GM23248 (cell line): ENCODE measurements at regions not wholly inside any gene's neighbourhood (a gene's known extent, or its start where the extent isn't known, plus 50 kb on each side); places are given as distances from the start of the nearest gene placed in this dataset.

Experiments used
- DNase-seq: peaks from one replicate; pipeline ENCODE4 v3.0.0-alpha.2; 2015
- H2AFZ ChIP-seq: fragments of 200-600 bp; sonication (generic); 2 replicates; pipeline ENCODE4 v1.6.1; 2016; ENCODE audit warnings: antibody characterized with exemption
- H3F3A ChIP-seq: fragments of 200-600 bp; sonication (generic); 2 replicates; pipeline ENCODE4 v1.6.1; 2016; ENCODE audit warnings: mild to moderate bottlenecking, antibody characterized with exemption, mixed run types; ENCODE audit not compliant: insufficient read depth
- H3K27ac ChIP-seq: fragments of 200-600 bp; sonication (generic); 2 replicates; pipeline ENCODE4 v1.5.1; 2016; ENCODE audit warnings: mild to moderate bottlenecking
- H3K27me3 ChIP-seq: fragments of 200-600 bp; sonication (generic); replicated peaks from 2 replicates; pipeline ENCODE4 v1.6.1; 2016; ENCODE audit warnings: mild to moderate bottlenecking; ENCODE audit not compliant: insufficient read depth
- H3K36me3 ChIP-seq: fragments of 200-600 bp; sonication (generic); 2 replicates; pipeline ENCODE4 v1.6.1; 2016; ENCODE audit warnings: low read depth, mild to moderate bottlenecking
- H3K4me1 ChIP-seq: fragments of 200-600 bp; sonication (generic); 2 replicates; pipeline ENCODE4 v1.6.1; 2016; ENCODE audit warnings: mild to moderate bottlenecking; ENCODE audit not compliant: insufficient read depth
- H3K4me2 ChIP-seq: fragments of 200-600 bp; sonication (generic); one replicate; pipeline ENCODE4 v1.6.1; 2016; ENCODE audit warnings: mild to moderate bottlenecking; ENCODE audit not compliant: unreplicated experiment
- H3K4me3 ChIP-seq: fragments of 200-600 bp; sonication (generic); 2 replicates; pipeline ENCODE4 v1.5.1; 2016; ENCODE audit warnings: mild to moderate bottlenecking
- H3K79me2 ChIP-seq: fragments of 200-600 bp; sonication (generic); 2 replicates; pipeline ENCODE4 v1.6.1; 2016; ENCODE audit warnings: mild to moderate bottlenecking; ENCODE audit not compliant: insufficient read depth
- H3K9ac ChIP-seq: fragments of 200-600 bp; sonication (generic); 2 replicates; pipeline ENCODE4 v1.6.1; 2016; ENCODE audit warnings: mild to moderate bottlenecking
- H3K9me2 ChIP-seq: fragments of 200-600 bp; sonication (generic); 2 replicates; pipeline ENCODE4 v1.6.1; 2016; ENCODE audit warnings: mixed run types, mild to moderate bottlenecking, moderate library complexity; ENCODE audit not compliant: insufficient read depth
- H3K9me3 ChIP-seq: fragments of 200-600 bp; sonication (generic); one replicate; pipeline ENCODE4 v1.6.1; 2017; ENCODE audit warnings: low read depth
- H4K20me1 ChIP-seq: fragments of 200-600 bp; sonication (generic); 2 replicates; pipeline ENCODE4 v1.6.0; 2016; ENCODE audit not compliant: insufficient read depth
- EZH2 ChIP-seq: fragments of 200-600 bp; sonication (generic); IDR thresholded peaks from 2 replicates; pipeline ENCODE4 v1.6.1; 2018; ENCODE audit warnings: antibody characterized with exemption, mild to moderate bottlenecking; ENCODE audit not compliant: insufficient read depth, poor library complexity, severe bottlenecking
- EZH2phosphoT487 ChIP-seq: fragments of 200-600 bp; sonication (generic); IDR thresholded peaks from 2 replicates; pipeline ENCODE4 v1.6.1; 2018; ENCODE audit warnings: antibody characterized with exemption, moderate library complexity, mild to moderate bottlenecking, low read depth; ENCODE audit not compliant: insufficient read depth
- WGBS, 2 experiments: methylation state at CpG; one replicate each; pipeline ENCODE4 v1.1.6; 2015 to 2017; ENCODE audit warnings: low lambda C conversion rate in 2 of 2, low coverage in 1 of 2; ENCODE audit errors: missing lambda C conversion rate in 2 of 2; 5-methylcytosine and 5-hydroxymethylcytosine counted together
- in situ Hi-C: fragments of 300-500 bp; cut with MboI; formaldehyde crosslinking; loops from 2 replicates; pipeline ENCODE4 v1.15.0; 2020

DNA sequence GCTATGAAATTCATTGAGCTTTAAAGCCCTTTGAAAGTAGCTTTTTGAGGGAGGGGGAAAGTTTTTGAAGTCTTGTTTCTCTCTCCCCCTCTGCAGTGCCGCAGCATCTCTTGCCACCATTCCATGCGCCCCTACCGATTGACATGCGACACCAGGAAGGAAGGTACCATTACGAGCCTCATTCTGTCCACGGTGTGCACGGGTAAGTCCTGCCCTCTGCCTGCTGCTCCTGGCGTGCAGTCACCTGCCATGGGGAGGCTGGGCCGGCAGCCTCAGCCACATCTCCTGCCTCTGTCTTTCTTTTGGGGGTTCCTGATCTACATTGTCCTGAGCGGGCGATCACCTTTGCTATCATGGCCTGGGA lies 191.6 kb downstream of the GLI2 start:
- WGBS, 2 experiments = 95 to 97% methylated on average over 11 of the region's 11 CpGs
- peaks cover 6% of the 10 kb centered on the region; the same call in 1 of the 2 replicates for H3K36me3 ChIP-seq
- no peaks in the 10 kb centered on the region for H3K9me2 ChIP-seq
- H3K27ac ChIP-seq = no peak overlapping the region
- no peak for DNase-seq
- no peak overlapping the region for H3K9ac ChIP-seq
- TF ChIP-seq EZH2phosphoT487 (no peak), EZH2 (no peak)
- H3K4me3 ChIP-seq = no peak overlapping the region
- H3K4me2 ChIP-seq = no peak overlapping the region
- peaks cover 50% of the 10 kb centered on the region for H3K79me2 ChIP-seq
- no peaks in the 10 kb centered on the region for H3K9me3 ChIP-seq
- no peaks in the 10 kb centered on the region for H3K27me3 ChIP-seq
- in situ Hi-C loops = no loop called here
- peaks cover 3% of the 10 kb centered on the region; the same call in 1 of the 2 replicates for H3F3A ChIP-seq
- H3K4me1 ChIP-seq = peaks cover 13% of the 10 kb centered on the region
- no peak overlapping the region for H2AFZ ChIP-seq
- H4K20me1 ChIP-seq = no peaks in the 10 kb centered on the region

DNA sequence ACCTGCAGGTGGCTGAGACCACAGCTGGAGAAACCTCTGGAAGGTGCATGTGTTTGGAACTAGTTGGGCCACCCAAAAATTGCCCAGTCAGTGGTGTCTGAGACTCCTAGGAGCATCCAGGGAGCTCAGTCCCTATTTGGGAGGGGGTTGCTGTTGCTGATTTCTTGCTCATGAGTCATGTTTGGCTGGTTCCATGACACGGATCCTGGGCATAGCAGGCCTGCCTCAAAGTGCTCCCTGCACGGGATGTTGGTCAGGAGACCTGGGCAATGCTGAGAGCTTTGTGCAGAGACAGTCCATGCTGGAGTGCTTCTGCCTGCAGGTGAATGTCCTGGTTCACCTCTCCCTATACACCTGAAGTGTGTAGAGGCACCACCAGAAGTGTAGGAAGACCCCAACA lies 194.2 kb downstream of the GLI2 start:
- peaks cover 50% of the 10 kb centered on the region for H3K79me2 ChIP-seq
- H3K36me3 ChIP-seq = peaks cover 6% of the 10 kb centered on the region; the same call in 1 of the 2 replicates
- no peak overlapping the region for H2AFZ ChIP-seq
- H3K9me3 ChIP-seq = no peaks in the 10 kb centered on the region
- TF ChIP-seq EZH2phosphoT487 (no peak), EZH2 (no peak)
- in situ Hi-C loops = no loop called here
- H3F3A ChIP-seq = peaks cover 7% of the 10 kb centered on the region; the same call in 1 of the 2 replicates
- H3K27ac ChIP-seq = peak overlapping the region; percentile 22; the same call in 1 of the 2 replicates
- H3K4me3 ChIP-seq = no peak overlapping the region
- no peak overlapping the region for H3K9ac ChIP-seq
- 41 to 74% methylated on average over 2 of the region's 2 CpGs for WGBS, 2 experiments
- peak; percentile 32 for DNase-seq
- H3K4me2 ChIP-seq = no peak overlapping the region
- no peaks in the 10 kb centered on the region for H3K27me3 ChIP-seq
- peaks cover 36% of the 10 kb centered on the region for H3K4me1 ChIP-seq
- H4K20me1 ChIP-seq = no peaks in the 10 kb centered on the region
- H3K9me2 ChIP-seq = no peaks in the 10 kb centered on the region

DNA sequence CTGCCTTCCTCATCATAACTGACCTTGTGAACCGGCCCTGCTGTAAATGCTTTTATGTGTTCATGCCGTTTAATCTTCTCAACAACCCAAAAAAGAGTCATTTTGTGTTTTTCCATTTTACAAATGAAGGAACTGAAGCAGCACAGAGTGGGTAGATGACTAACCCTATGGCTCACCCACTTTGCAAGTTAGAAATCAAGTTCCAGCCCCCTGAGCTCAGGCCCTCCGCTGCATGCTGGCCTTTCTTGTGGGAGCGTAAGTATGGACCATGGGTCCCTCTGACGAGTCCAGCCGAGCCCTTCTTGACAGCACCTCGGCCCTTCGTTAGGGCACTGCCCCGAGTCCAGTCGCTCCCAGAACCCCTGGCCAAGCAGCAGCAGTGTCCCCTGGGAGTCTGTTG lies 194.6 kb downstream of the GLI2 start:
- no peak overlapping the region for H3K9ac ChIP-seq
- TF ChIP-seq EZH2phosphoT487 (no peak), EZH2 (no peak)
- WGBS, 2 experiments = 92 to 93% methylated on average over 10 of the region's 10 CpGs
- no peak overlapping the region for H3K4me2 ChIP-seq
- no peaks in the 10 kb centered on the region for H3K9me3 ChIP-seq
- H3K4me3 ChIP-seq = no peak overlapping the region
- peak overlapping the region; percentile 22; the same call in 1 of the 2 replicates for H3K27ac ChIP-seq
- no peak overlapping the region for H2AFZ ChIP-seq
- no peaks in the 10 kb centered on the region for H3K9me2 ChIP-seq
- DNase-seq = peak; percentile 36
- H3K27me3 ChIP-seq = no peaks in the 10 kb centered on the region
- H3K36me3 ChIP-seq = peaks cover 6% of the 10 kb centered on the region; the same call in 1 of the 2 replicates
- H3K4me1 ChIP-seq = peaks cover 40% of the 10 kb centered on the region
- in situ Hi-C loops = no loop called here
- H3F3A ChIP-seq = peaks cover 10% of the 10 kb centered on the region
- H4K20me1 ChIP-seq = no peaks in the 10 kb centered on the region
- peaks cover 46% of the 10 kb centered on the region for H3K79me2 ChIP-seq

DNA sequence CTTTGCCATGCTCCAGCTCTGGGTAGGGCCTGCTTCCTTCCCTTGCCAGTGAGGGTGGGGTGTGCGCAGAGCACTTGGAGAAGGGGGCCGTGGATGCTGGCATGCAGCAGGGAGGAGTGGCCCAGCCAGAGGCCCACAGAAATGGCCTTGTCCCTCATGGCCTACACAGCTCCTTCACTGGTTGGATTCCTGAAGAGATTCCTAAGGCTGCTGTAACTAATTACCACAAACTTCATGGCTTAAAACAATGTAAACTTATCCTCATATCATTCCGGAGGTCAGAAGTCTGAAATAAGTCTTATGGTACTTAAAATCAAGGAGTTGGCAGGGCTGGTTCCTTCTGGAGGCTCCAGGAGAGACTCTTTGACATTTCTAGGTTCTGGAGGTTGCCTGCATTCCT lies 195.2 kb downstream of the GLI2 start:
- Histone ChIP-seq H2AFZ (no peak overlapping the region), H3K4me1 (peaks cover 46% of the 10 kb centered on the region), H3K4me2 (no peak overlapping the region)

DNA sequence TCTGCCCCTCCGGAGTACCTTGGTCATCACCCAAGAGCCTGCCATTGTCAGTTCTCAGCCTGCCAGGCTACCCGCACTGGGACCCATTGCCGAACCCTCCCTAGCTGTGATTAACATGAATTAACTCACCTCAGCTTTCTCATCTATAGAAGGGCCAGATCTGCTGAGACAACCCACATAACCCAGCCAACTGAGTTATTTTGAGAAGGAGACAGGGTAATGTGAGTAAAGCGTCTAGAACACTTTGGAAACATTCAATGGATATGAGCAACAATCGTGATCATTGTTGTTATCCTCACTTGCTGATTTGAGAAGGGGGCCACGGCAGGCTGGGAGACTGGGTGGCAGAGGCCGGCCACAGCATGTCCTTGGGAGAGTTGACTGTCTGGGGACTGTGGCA lies 196.8 kb downstream of the GLI2 start:
- H4K20me1 ChIP-seq = no peaks in the 10 kb centered on the region
- peak; percentile 54 for DNase-seq
- no peaks in the 10 kb centered on the region for H3K27me3 ChIP-seq
- peaks cover 6% of the 10 kb centered on the region; the same call in 1 of the 2 replicates for H3K36me3 ChIP-seq
- H3K4me2 ChIP-seq = no peak overlapping the region
- H3K9me3 ChIP-seq = no peaks in the 10 kb centered on the region
- H3K79me2 ChIP-seq = peaks cover 43% of the 10 kb centered on the region
- H3K4me1 ChIP-seq = peaks cover 59% of the 10 kb centered on the region
- TF ChIP-seq EZH2 (no peak), EZH2phosphoT487 (no peak)
- H3K4me3 ChIP-seq = no peak overlapping the region
- no peak overlapping the region for H2AFZ ChIP-seq
- in situ Hi-C loops = no loop called here
- peak overlapping the region; percentile 7; the same call in 1 of the 2 replicates for H3K9ac ChIP-seq
- peak overlapping the region; percentile 91 for H3K27ac ChIP-seq
- H3F3A ChIP-seq = peaks cover 29% of the 10 kb centered on the region
- H3K9me2 ChIP-seq = no peaks in the 10 kb centered on the region
- 38 to 40% methylated on average over 7 of the region's 7 CpGs for WGBS, 2 experiments

More for the DNA sequence above, 195.2 kb downstream of the GLI2 start:
- Histone ChIP-seq H3K4me3 (no peak overlapping the region), H3K9me2 (no peaks in the 10 kb centered on the region), H3F3A (peaks cover 16% of the 10 kb centered on the region), H3K9ac (no peak overlapping the region), H3K36me3 (peaks cover 6% of the 10 kb centered on the region; the same call in 1 of the 2 replicates), H3K79me2 (peaks cover 43% of the 10 kb centered on the region), H3K27ac (no peak overlapping the region), H3K27me3 (no peaks in the 10 kb centered on the region), H3K9me3 (no peaks in the 10 kb centered on the region), H4K20me1 (no peaks in the 10 kb centered on the region)
- in situ Hi-C loops = no loop called here
- DNase-seq = no peak
- no peak for TF ChIP-seq EZH2
- TF ChIP-seq EZH2phosphoT487 = no peak
- WGBS, 2 experiments = 91 to 100% methylated on average over 2 to 3 of the region's 3 CpGs
